Gastroesophageal sphincter (tissue), 3 donors: ENCODE measurements at regions not wholly inside any gene's neighbourhood (a gene's known extent, or its start where the extent isn't known, plus 50 kb on each side); places are given as distances from the start of the nearest gene placed in this dataset.
"Not testable (repeated sequence)": the region's sequence is repeated elsewhere in the genome, so short reads cannot be mapped to it uniquely, and the experiment has no call there.

ENCODE experiments used
- CTCF ChIP-seq, 4 experiments: fragments of 200-600 bp in 2 of 4; fragments of 450-650 bp in 2 of 4; sonication (generic) in 1 of 4; IDR thresholded peaks; one replicate each; pipeline ENCODE4 v1.5.1; 2017 to 2019; ENCODE audit warnings: antibody characterized with exemption in 4 of 4, mild to moderate bottlenecking in 2 of 4, moderate library complexity in 2 of 4
- EP300 ChIP-seq: sonication (generic); formaldehyde crosslinking; IDR thresholded peaks from one replicate; pipeline ENCODE4 v1.6.1; 2017; ENCODE audit warnings: antibody characterized with exemption, mild to moderate bottlenecking

GRCh38 chr12:115366277-115366676 lies 682.3 kb upstream of the TBX3 start:
- TF ChIP-seq EP300; CTCF (IDR thresholded peaks at IDR 0.05): not testable (repeated sequence)
